ENCODE measurements at regions not wholly inside any gene's neighbourhood (a gene's known extent, or its start where the extent isn't known, plus 50 kb on each side); places are given as distances from the start of the nearest gene placed in this dataset.
A peak's percentile ranks its signal among the peaks of the same experiment; 100 is the strongest.

DNA sequence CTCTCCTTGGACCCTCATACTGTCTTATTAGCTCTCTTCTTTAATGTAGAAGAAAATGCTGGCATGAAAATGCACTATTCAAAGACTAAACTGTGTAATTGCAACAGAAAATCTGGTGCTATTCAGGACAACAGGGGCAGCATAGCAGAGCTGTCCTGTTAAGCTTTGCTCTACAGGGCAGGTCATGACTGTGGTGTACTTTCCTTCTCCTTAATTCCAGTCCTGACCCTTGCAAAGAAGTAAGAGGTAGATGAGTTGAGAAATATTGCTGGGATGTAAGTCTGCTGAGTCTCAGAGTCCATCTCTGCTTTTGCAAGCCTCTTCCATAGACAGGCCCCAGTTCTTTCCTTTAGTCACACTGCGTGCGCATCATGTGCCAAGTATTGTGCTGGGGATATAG lies 52.6 kb upstream of the STK38L start:
- Histone ChIP-seq H3K4me2 (peak overlapping the region; percentile 53), H3K9me3 (no peaks in the 10 kb centered on the region), H3K27ac (peak overlapping the region; percentile 62 to 63), H3K4me3 (no peak overlapping the region), H3K4me1 (peaks cover 28% of the 10 kb centered on the region)
- 95% methylated on average over 2 of the region's 2 CpGs for WGBS (ENCODE audit: missing lambda C conversion rate)
- no peak for DNase-seq (ENCODE audit: low read depth in 1 of 2, low spot score in 1 of 2)
- TF ChIP-seq, protein P1, sequence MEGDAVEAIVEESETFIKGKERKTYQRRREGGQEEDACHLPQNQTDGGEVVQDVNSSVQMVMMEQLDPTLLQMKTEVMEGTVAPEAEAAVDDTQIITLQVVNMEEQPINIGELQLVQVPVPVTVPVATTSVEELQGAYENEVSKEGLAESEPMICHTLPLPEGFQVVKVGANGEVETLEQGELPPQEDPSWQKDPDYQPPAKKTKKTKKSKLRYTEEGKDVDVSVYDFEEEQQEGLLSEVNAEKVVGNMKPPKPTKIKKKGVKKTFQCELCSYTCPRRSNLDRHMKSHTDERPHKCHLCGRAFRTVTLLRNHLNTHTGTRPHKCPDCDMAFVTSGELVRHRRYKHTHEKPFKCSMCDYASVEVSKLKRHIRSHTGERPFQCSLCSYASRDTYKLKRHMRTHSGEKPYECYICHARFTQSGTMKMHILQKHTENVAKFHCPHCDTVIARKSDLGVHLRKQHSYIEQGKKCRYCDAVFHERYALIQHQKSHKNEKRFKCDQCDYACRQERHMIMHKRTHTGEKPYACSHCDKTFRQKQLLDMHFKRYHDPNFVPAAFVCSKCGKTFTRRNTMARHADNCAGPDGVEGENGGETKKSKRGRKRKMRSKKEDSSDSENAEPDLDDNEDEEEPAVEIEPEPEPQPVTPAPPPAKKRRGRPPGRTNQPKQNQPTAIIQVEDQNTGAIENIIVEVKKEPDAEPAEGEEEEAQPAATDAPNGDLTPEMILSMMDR (IDR thresholded peaks at IDR 0.05) = no peak
- TF ChIP-seq NR3C1 (IDR thresholded peaks at IDR 0.05) (no peak), RNF2 (IDR thresholded peaks at IDR 0.05; ENCODE audit: borderline replicate concordance, low read depth) (no peak), CHD4 (IDR thresholded peaks at IDR 0.05; ENCODE audit: borderline replicate concordance) (no peak), CBX2 (IDR thresholded peaks at IDR 0.05; ENCODE audit: borderline replicate concordance, low read depth) (no peak), NFE2L2 (conservative IDR thresholded peaks at IDR 0.05; ENCODE audit: low read length) (no peak), PHF8 (IDR thresholded peaks at IDR 0.05; ENCODE audit: borderline replicate concordance, low read depth) (no peak), POLR2A (IDR thresholded peaks at IDR 0.05; ENCODE audit: low read length) (no peak), HDAC2 (IDR thresholded peaks at IDR 0.05) (no peak), CEBPB (IDR thresholded peaks at IDR 0.05) (no peak), HOXB13 (CRISPR knock-in tag; IDR thresholded peaks at IDR 0.05; ENCODE audit: low read depth) (no peak), KDM1A (IDR thresholded peaks at IDR 0.05; ENCODE audit: low read depth) (no peak), RAD21 (conservative IDR thresholded peaks at IDR 0.05 in 1 of 2, IDR thresholded peaks at IDR 0.05 in 1 of 2) (no peak), NPAS2 (CRISPR knock-in tag; IDR thresholded peaks at IDR 0.05; ENCODE audit: borderline replicate concordance) (no peak)
- TF ChIP-seq, protein P2, sequence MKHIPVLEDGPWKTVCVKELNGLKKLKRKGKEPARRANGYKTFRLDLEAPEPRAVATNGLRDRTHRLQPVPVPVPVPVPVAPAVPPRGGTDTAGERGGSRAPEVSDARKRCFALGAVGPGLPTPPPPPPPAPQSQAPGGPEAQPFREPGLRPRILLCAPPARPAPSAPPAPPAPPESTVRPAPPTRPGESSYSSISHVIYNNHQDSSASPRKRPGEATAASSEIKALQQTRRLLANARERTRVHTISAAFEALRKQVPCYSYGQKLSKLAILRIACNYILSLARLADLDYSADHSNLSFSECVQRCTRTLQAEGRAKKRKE (CRISPR knock-in tag; IDR thresholded peaks at IDR 0.05; ENCODE audit: low read depth) = no peak
- TF ChIP-seq, protein P3, sequence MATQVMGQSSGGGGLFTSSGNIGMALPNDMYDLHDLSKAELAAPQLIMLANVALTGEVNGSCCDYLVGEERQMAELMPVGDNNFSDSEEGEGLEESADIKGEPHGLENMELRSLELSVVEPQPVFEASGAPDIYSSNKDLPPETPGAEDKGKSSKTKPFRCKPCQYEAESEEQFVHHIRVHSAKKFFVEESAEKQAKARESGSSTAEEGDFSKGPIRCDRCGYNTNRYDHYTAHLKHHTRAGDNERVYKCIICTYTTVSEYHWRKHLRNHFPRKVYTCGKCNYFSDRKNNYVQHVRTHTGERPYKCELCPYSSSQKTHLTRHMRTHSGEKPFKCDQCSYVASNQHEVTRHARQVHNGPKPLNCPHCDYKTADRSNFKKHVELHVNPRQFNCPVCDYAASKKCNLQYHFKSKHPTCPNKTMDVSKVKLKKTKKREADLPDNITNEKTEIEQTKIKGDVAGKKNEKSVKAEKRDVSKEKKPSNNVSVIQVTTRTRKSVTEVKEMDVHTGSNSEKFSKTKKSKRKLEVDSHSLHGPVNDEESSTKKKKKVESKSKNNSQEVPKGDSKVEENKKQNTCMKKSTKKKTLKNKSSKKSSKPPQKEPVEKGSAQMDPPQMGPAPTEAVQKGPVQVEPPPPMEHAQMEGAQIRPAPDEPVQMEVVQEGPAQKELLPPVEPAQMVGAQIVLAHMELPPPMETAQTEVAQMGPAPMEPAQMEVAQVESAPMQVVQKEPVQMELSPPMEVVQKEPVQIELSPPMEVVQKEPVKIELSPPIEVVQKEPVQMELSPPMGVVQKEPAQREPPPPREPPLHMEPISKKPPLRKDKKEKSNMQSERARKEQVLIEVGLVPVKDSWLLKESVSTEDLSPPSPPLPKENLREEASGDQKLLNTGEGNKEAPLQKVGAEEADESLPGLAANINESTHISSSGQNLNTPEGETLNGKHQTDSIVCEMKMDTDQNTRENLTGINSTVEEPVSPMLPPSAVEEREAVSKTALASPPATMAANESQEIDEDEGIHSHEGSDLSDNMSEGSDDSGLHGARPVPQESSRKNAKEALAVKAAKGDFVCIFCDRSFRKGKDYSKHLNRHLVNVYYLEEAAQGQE (IDR thresholded peaks at IDR 0.05) = no peak
- TF ChIP-seq, protein P4, sequence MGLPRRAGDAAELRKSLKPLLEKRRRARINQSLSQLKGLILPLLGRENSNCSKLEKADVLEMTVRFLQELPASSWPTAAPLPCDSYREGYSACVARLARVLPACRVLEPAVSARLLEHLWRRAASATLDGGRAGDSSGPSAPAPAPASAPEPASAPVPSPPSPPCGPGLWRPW (IDR thresholded peaks at IDR 0.05) = no peak
- ChIA-PET POLR2A (interaction anchor here (1.3 to 1.6 kb wide), 2 partner anchors 12 to 53 kb away, joined by 5 to 6 read pairs; partner anchors contain the start of gene STK38L), CTCF (interaction anchor here (1.7 to 2.9 kb wide), 4 partner anchors 12 to 178 kb away, joined by 3 to 9 read pairs (median 6); partner anchors contain the start of gene TM7SF3)
- FAIRE-seq = no peak
- no peak for ATAC-seq

DNA sequence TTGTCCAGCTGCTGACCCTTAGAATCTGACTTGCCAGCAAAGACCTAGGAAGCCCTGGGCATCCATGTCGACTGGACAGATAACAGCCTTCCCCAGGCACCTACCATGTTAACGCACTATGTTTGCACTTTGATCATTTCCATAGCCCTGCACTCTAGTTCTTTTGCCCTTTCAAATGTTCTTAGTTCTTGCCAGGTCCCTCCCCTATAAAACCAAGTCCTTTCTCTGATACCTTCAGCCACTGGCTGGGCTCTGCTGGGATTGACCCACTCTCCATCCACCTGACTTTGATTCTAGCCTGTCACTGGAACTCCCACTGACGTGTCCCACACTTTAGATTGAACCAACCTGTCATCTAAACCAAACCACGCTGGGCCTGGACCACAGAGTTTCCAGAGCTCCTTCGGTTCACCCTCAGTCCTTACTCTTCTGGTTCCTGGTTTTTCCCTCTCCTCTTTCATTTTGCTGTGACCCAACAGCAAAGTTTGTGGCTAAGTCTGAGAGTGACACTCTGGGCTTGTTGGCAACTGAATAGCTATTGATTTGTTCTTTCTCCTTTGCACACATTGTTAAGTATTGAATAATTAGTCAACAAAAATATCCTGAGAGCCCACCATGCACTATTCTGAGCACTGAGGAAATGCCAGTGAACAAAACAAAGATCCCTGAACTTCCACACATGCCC lies 51.8 kb upstream of the STK38L start:
- FAIRE-seq = no peak
- CTCF ChIA-PET = interaction anchor here (0.6 to 2.9 kb wide), 3 partner anchors 11 to 459 kb away, joined by 3 to 7 read pairs (median 4); no protein-coding TSS in a partner anchor
- POLR2A ChIA-PET = no interaction called here

More for the DNA sequence above, 51.8 kb upstream of the STK38L start:
- H3K27ac ChIP-seq = peak overlapping the region in 1 of 2 experiments; percentile 62; a peak in 3 of 6 replicates
- H3K4me2 ChIP-seq = no peak overlapping the region
- no peaks in the 10 kb centered on the region for H3K9me3 ChIP-seq
- ATAC-seq (no peak), DNase-seq (ENCODE audit: low read depth in 1 of 2, low spot score in 1 of 2) (no peak)
- 69% methylated on average over 5 of the region's 5 CpGs for WGBS (ENCODE audit: missing lambda C conversion rate)
- no peak for TF ChIP-seq KDM1A (IDR thresholded peaks at IDR 0.05; ENCODE audit: low read depth)
- TF ChIP-seq NPAS2 (CRISPR knock-in tag; IDR thresholded peaks at IDR 0.05; ENCODE audit: borderline replicate concordance) = no peak
- TF ChIP-seq, protein P1 (IDR thresholded peaks at IDR 0.05) = no peak
- no peak for TF ChIP-seq HEYL (CRISPR knock-in tag; IDR thresholded peaks at IDR 0.05)
- no peak for TF ChIP-seq EHMT2 (IDR thresholded peaks at IDR 0.05; ENCODE audit: low read depth)
- H3K4me3 ChIP-seq = no peak overlapping the region
- H3K4me1 ChIP-seq = peaks cover 28% of the 10 kb centered on the region
